Activated CD4-positive, alpha-beta T cell treated with anti-CD3 and anti-CD28 coated beads for 36 hours (primary cell): ENCODE measurements at regions not wholly inside any gene's neighbourhood (a gene's known extent, or its start where the extent isn't known, plus 50 kb on each side); places are given as distances from the start of the nearest gene placed in this dataset.

Experiments used
- ATAC-seq: fragments of 200-7000 bp; cut with Tn5 transposase; one replicate; pipeline ENCODE4 v1.10.0; 2021; ENCODE audit warnings: mild to moderate bottlenecking, moderate library complexity
- CTCF ChIA-PET: fragments of 350-600 bp; sonication (Branson Sonifier 250); formaldehyde crosslinking; loops from one replicate; lab custom pipeline; 2021; ENCODE audit warnings: antibody characterized with exemption; lab: Charles Lee
- POLR2A ChIA-PET: fragments of 350-600 bp; sonication (Branson Sonifier 250); formaldehyde crosslinking; loops from one replicate; lab custom pipeline; 2021; ENCODE audit warnings: antibody characterized with exemption, inconsistent platforms; lab: Charles Lee
- DNase-seq: peaks from one replicate; pipeline ENCODE4 v3.0.0-alpha.2; 2020
- H3K27ac Mint-ChIP-seq: one replicate; pipeline ENCODE4 v1.8.0; 2021; ENCODE audit warnings: mixed read lengths
- H3K27me3 Mint-ChIP-seq: one replicate; pipeline ENCODE4 v1.8.0; 2021; ENCODE audit warnings: mixed read lengths
- H3K36me3 Mint-ChIP-seq: one replicate; pipeline ENCODE4 v1.8.0; 2021; ENCODE audit warnings: low read depth, mixed read lengths
- H3K4me1 Mint-ChIP-seq: one replicate; pipeline ENCODE4 v1.8.0; 2021; ENCODE audit warnings: mixed read lengths
- H3K4me3 Mint-ChIP-seq: one replicate; pipeline ENCODE4 v1.8.0; 2021; ENCODE audit warnings: mild to moderate bottlenecking, moderate library complexity, mixed read lengths
- H3K9me3 Mint-ChIP-seq: one replicate; pipeline ENCODE4 v1.8.0; 2021; ENCODE audit warnings: low read depth, mixed read lengths
- intact Hi-C, 2 experiments: fragments of 100-400 bp; cut with DNase I in 1 of 2; cut with micrococcal nuclease in 1 of 2; formaldehyde crosslinking; loops; one replicate each; pipeline versions ENCODE4 v1.14.2 to v1.15.1; 2022 to 2024; cut with DNase I, micrococcal nuclease

DNA sequence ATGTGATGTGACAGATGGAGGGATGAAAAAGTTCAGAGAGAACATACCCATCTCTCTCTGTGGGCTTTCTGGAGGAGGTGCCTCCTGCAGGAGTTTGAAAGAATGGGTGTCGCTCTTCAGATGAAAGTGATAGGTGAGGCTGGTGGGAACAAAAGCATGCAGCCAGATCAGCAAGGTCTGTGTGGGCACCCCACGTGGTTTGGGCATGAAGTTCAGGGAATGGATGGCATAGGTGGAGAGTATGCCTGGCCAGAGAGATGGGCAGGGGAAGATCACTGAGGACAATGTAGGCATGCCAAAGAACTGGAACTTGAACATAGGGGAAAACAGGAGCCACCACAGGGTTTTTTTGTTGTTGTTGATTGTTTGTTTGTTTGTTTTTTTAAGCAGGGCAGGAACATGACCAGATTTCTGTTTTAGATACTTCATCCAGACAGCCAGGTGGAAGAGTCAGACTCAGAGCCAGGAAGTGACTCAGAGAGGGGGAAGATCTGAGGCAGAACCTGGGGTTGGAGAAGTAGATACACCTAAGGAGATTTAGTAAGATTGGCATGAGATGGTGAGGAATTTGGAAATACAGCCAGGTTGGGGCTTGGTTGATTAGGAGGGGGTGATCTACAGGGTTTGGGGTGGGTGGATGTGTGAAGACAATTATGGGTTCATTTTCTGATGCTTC lies 64.8 kb upstream of the CLSTN2 start:
- DNase-seq (no peak), ATAC-seq (no peak)
- no peak overlapping the region for H3K4me3 Mint-ChIP-seq
- H3K4me1 Mint-ChIP-seq: no peaks in the 10 kb centered on the region
- ChIA-PET POLR2A (no interaction called here), CTCF (no interaction called here)
- peaks cover 9% of the 10 kb centered on the region for H3K27me3 Mint-ChIP-seq
- no peak overlapping the region for H3K27ac Mint-ChIP-seq
- H3K36me3 Mint-ChIP-seq: no peaks in the 10 kb centered on the region
- intact Hi-C loops: no loop called here
- H3K9me3 Mint-ChIP-seq: peaks cover 2% of the 10 kb centered on the region

DNA sequence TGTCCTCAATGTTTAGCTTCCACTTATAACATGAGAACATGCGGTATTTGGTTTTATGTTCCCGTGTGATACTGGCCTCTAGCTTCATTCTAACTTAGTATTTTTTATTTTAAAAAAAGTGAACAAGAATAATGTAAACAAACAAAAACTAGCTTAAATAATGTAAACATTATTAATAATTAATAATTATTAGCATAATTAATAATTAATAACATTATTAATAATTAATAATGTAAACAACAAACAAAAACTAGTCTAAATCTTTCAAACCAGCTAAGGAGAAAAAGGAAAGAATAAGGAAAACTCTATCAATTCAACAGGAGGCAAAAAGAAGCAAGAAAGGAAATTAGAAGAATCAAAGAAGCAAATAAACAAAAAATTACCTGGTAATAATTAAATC lies 66.2 kb upstream of the CLSTN2 start:
- H3K27ac Mint-ChIP-seq: no peak overlapping the region
- peaks cover 2% of the 10 kb centered on the region for H3K9me3 Mint-ChIP-seq
- H3K4me1 Mint-ChIP-seq: no peaks in the 10 kb centered on the region
- no peak overlapping the region for H3K4me3 Mint-ChIP-seq
- ATAC-seq: no peak
- intact Hi-C loops: no loop called here
- H3K36me3 Mint-ChIP-seq: no peaks in the 10 kb centered on the region
- H3K27me3 Mint-ChIP-seq: peaks cover 9% of the 10 kb centered on the region
- DNase-seq: no peak
- POLR2A ChIA-PET: no interaction called here
- CTCF ChIA-PET: no interaction called here

DNA sequence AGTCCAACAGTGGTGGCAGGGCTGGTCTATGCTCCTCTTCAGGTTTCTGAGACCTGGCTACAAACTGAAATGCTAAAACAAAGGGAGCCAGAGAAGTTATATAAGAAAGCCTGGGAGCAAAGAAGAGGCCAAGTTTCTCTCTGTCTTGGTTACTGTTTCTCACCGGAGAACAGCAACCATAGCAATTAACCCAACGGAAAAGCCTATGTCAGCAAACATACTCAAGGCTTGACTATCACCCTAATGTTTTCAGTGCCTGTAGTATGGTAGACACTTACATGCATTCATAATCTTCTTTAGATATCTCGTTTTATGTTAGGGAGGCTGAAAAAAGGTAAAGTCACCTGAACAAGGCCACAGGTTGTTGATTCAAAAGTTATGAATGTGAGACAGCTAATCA lies 86.3 kb upstream of the CLSTN2 start:
- H3K4me1 Mint-ChIP-seq: no peaks in the 10 kb centered on the region
- H3K9me3 Mint-ChIP-seq: peaks cover 9% of the 10 kb centered on the region
- no peak overlapping the region for H3K27ac Mint-ChIP-seq
- POLR2A ChIA-PET: no interaction called here
- ATAC-seq (no peak), DNase-seq (no peak)
- CTCF ChIA-PET: no interaction called here
- H3K27me3 Mint-ChIP-seq: no peaks in the 10 kb centered on the region
- no peaks in the 10 kb centered on the region for H3K36me3 Mint-ChIP-seq
- H3K4me3 Mint-ChIP-seq: no peak overlapping the region
- intact Hi-C loops: no loop called here

DNA sequence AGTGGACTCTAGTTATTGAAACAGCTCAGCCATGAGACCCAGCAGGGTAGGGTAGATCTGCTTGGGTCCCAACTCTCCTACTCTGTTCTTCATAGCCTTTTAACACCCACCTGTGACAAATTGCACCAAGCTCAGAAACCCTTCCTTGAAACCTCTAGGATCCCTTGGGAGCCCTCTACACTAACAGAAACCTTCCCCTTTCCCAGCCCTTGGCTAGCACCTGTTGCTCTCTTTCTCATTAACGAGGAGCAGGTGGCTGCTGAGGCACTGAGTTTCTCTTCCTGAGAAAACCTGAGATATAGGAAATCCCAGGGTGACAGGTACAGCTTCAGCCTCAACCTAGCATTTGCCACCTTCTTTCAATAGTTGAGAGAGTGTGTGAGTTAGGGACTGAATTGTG lies 88.3 kb upstream of the CLSTN2 start:
- H3K27me3 Mint-ChIP-seq: no peaks in the 10 kb centered on the region
- no peak for ATAC-seq
- no peak overlapping the region for H3K27ac Mint-ChIP-seq
- H3K9me3 Mint-ChIP-seq: peaks cover 5% of the 10 kb centered on the region
- H3K4me1 Mint-ChIP-seq: no peaks in the 10 kb centered on the region
- H3K36me3 Mint-ChIP-seq: no peaks in the 10 kb centered on the region
- CTCF ChIA-PET: no interaction called here
- intact Hi-C loops: no loop called here
- H3K4me3 Mint-ChIP-seq: no peak overlapping the region
- POLR2A ChIA-PET: no interaction called here
- no peak for DNase-seq

DNA sequence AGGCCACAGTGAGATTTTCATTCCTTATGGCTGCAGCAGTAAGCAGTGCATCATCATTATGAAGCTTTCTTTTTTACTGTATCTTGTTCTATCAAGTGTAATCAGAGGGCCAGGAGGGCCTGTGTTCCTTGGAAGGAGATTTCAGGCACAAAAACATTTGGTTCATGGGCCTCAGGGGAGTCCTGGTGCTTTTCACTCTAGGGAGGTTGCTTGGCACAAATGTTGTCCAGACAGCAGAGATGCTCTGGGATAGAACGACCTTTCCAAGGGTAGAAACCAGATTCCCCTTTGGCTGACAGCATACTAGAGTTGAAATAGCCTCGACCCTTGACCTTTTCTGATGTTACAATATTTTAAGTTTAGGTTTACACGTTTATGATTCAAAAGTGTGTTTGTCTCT lies 95.3 kb upstream of the CLSTN2 start:
- no peaks in the 10 kb centered on the region for H3K27me3 Mint-ChIP-seq
- no peaks in the 10 kb centered on the region for H3K36me3 Mint-ChIP-seq
- DNase-seq: no peak
- no peak for ATAC-seq
- H3K9me3 Mint-ChIP-seq: peaks cover 3% of the 10 kb centered on the region
- ChIA-PET POLR2A (no interaction called here), CTCF (no interaction called here)
- intact Hi-C loops: no loop called here
- H3K4me1 Mint-ChIP-seq: no peaks in the 10 kb centered on the region
- no peak overlapping the region for H3K4me3 Mint-ChIP-seq
- H3K27ac Mint-ChIP-seq: no peak overlapping the region

DNA sequence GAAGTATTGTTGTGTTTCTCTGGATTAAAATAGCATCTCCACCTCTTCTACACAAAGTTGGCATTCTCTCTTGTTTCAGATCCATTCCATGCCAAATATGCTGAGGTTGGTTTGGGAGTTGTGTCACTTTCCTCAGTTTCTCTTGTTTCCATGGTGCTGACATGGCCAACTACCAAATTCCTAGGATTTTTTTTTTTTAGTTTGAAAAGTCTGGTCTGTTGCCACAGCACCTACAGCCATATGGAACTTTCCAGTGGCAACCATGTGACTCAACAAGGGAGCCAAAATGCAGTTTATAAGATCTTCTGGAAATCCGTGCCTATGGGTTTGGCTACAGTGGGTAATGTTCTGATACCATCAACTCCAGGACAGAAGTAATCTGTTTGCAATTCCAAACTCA lies 96.0 kb upstream of the CLSTN2 start:
- CTCF ChIA-PET: no interaction called here
- H3K4me3 Mint-ChIP-seq: no peak overlapping the region
- no peaks in the 10 kb centered on the region for H3K4me1 Mint-ChIP-seq
- H3K27ac Mint-ChIP-seq: no peak overlapping the region
- H3K36me3 Mint-ChIP-seq: no peaks in the 10 kb centered on the region
- POLR2A ChIA-PET: no interaction called here
- no peak for ATAC-seq
- H3K9me3 Mint-ChIP-seq: peaks cover 3% of the 10 kb centered on the region
- H3K27me3 Mint-ChIP-seq: no peaks in the 10 kb centered on the region
- intact Hi-C loops: no loop called here
- no peak for DNase-seq

DNA sequence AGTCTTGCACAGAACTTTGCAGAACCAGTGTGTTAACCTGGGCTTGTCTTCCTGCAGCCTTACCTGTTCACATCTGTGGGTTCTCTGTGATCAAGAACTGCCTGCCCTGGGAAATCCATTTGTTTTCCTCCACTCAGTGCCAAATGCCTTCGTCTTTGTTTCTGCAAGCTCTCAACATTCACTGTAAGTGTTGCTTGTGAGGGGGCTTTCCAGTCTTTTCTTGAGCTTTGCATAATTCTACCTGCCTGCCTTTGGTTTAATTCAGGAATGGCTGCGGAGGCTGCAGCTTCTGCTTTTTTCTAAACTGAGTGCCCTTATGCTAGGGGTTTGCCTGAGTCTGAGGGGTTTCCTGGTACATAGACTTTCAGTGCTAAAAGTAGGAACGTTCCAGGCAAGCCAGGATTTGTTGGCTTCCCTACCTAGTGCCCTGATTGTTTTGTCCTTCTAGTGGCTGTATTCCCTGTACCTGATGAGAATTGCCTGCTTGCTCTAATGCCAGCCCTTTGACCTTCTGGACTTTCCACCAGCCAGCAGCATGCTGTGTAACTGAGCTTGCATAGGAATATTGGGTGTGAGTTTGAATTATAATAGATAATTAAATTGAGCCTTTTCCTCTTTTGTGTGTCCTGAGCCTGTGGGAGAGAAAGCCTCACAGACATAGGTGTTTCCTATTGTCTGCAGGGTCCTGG lies 96.6 kb upstream of the CLSTN2 start:
- Mint-ChIP-seq H3K9me3 (peaks cover 3% of the 10 kb centered on the region), H3K4me3 (no peak overlapping the region), H3K27ac (no peak overlapping the region), H3K4me1 (no peaks in the 10 kb centered on the region), H3K27me3 (no peaks in the 10 kb centered on the region), H3K36me3 (no peaks in the 10 kb centered on the region)
- ATAC-seq (no peak), DNase-seq (no peak)
- ChIA-PET CTCF (no interaction called here), POLR2A (no interaction called here)
- intact Hi-C loops: no loop called here

DNA sequence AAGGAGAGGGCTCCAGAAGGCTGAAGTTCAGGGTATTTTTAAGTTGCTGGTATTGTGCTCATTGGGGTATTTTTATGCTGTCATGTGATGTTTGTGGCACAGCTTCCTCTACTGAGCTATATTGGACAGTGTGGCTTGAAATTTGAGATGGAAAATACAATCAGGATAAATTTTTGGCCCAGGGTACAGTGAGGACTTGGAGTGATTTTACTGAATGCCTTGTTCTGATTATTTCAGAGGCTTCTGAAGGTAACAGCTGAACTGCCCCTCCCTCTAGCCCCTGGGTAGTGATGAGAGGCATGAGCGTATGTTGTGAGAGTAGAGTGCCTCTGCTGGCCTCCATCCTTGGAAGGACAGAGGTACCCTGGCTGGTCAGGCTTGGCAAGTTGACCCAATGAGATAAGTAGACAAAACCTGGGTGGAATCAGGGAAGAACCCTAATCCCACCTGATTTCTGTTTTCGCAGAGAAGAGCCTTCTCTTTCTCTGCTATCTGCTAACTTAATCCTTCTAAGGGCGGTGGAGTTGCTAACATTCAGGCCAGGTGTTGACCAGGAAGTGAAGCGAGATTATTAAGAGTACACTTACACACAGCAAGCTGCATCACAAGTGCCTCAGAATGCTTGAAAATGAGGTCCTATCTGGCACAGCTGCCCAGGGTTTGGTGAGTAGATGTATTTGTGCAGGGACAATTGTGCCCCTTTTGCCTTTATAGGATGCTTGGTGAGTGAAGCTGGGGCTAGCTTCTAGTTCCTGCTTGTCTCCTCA lies 98.1 kb upstream of the CLSTN2 start:
- Mint-ChIP-seq H3K36me3 (no peaks in the 10 kb centered on the region), H3K4me1 (no peaks in the 10 kb centered on the region), H3K27me3 (no peaks in the 10 kb centered on the region), H3K4me3 (no peak overlapping the region), H3K27ac (no peak overlapping the region), H3K9me3 (no peaks in the 10 kb centered on the region)
- ATAC-seq (no peak), DNase-seq (no peak)
- intact Hi-C loops: no loop called here
- ChIA-PET POLR2A (no interaction called here), CTCF (no interaction called here)

DNA sequence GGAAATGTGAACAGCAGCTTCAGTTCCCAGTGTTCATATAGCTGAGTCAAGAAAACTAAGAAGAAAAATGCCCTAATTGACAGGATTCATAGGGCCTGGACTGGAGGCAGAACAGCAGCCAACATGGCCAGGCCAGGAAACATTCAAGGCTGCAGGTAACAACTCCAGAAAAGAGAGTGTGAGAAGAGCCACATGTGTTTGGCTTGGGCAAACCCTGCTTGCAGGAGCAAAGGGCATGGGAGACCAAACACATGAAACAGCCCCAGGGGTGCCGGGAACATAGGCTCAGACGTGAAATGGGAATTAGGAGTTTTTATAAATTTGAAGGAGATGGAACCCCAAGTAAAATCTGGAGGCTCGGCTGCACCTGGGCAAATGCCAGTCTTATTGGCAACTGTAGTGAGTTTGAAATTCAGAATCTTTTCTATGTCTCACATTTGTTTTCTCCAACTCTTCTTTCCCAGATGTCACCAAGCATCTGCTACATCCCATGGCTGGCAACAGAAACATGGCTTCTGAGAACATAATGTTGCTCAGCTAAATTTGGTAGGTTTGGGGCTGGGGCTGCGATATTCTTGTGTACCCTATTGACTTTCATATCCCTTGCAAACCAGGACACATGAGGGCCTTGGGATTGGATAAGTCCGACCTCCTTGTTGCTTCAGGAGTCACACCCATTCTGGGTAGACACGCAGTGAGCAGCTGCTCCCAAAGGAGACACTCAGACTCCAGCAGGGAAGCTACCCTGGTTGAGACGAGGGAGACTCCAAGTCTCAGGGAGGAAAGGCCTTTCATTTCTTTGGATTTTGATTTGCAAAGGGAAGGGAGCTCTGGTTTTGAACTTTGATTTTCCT lies 98.9 kb upstream of the CLSTN2 start:
- Mint-ChIP-seq H3K36me3 (no peaks in the 10 kb centered on the region), H3K4me1 (no peaks in the 10 kb centered on the region), H3K27me3 (no peaks in the 10 kb centered on the region), H3K27ac (no peak overlapping the region), H3K4me3 (no peak overlapping the region), H3K9me3 (no peaks in the 10 kb centered on the region)
- ChIA-PET CTCF (no interaction called here), POLR2A (no interaction called here)
- DNase-seq (no peak), ATAC-seq (no peak)
- intact Hi-C loops: no loop called here

DNA sequence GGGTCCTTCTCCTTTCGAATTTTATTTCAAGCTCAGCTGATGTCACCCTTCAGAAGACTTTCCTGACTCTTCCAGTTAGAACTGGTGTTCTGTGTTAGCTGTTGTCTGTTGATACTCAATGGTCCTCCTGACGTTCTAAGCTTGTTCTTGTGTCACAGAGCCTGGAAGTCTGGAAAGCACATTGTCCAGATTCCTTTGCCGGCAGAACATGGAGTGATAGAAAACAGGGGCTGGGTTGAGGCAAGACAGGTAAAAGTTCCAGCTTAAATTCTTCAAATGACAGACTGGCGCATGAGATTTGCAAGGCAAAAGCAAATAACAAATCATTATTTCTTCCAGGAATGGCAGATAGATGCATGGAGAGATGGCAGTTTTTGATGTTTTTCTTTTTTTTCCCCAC lies 102.0 kb upstream of the CLSTN2 start:
- Mint-ChIP-seq H3K4me1 (no peaks in the 10 kb centered on the region), H3K9me3 (no peaks in the 10 kb centered on the region), H3K4me3 (no peak overlapping the region), H3K27me3 (no peaks in the 10 kb centered on the region), H3K27ac (no peak overlapping the region), H3K36me3 (no peaks in the 10 kb centered on the region)
- ChIA-PET CTCF (interaction anchor here (1.5 kb wide), 1 partner anchor 19 kb away, joined by 4 read pairs; no protein-coding TSS in a partner anchor), POLR2A (no interaction called here)
- no peak for ATAC-seq
- intact Hi-C loops: no loop called here
- no peak for DNase-seq

DNA sequence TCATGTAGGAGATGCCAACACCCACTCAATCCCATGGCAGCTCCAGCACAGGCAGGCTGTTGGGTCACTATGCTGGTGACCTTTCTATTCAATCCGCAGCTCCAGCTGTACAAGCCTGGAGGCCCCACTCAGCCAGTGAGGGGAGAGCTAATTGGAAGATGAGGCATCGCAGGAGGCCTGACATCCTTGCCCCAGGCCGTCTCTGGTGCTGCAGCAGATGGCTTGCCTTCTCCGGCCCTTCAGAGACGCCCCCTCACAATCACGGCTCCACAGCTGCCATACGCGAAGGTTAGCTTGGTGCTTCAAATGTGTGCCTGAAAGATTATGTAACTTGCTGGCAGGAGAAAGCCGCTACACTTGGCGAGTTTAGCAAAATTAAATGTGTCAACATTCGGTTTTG lies 104.2 kb upstream of the CLSTN2 start:
- H3K4me3 Mint-ChIP-seq: no peak overlapping the region
- H3K27me3 Mint-ChIP-seq: no peaks in the 10 kb centered on the region
- ChIA-PET POLR2A (no interaction called here), CTCF (interaction anchor here (1.0 kb wide), 1 partner anchor 35 kb away, joined by 3 read pairs; no protein-coding TSS in a partner anchor)
- DNase-seq (no peak), ATAC-seq (no peak)
- H3K4me1 Mint-ChIP-seq: no peaks in the 10 kb centered on the region
- intact Hi-C loops: no loop called here
- no peaks in the 10 kb centered on the region for H3K9me3 Mint-ChIP-seq
- H3K27ac Mint-ChIP-seq: no peak overlapping the region
- H3K36me3 Mint-ChIP-seq: no peaks in the 10 kb centered on the region
